PC-3 (cell line): ENCODE measurements at regions not wholly inside any gene's neighbourhood (a gene's known extent, or its start where the extent isn't known, plus 50 kb on each side); places are given as distances from the start of the nearest gene placed in this dataset.

ENCODE experiments used
- ATAC-seq: fragments of 200-7000 bp; cut with Tn5 transposase; 2 replicates; pipeline ENCODE4 v1.9.1; 2020; ENCODE audit warnings: mild to moderate bottlenecking, moderate library complexity
- BruUV-seq: library from RNA; stranded (reverse); fragments of 400-500 nt; replicated peaks from 2 replicates; lab custom pipeline; 2021; lab: Mats Ljungman, UMichigan
- CTCF ChIA-PET: fragments of 300-600 bp; sonication (Branson Sonifier 250); formaldehyde crosslinking; loops from one replicate; lab custom pipeline; 2022; ENCODE audit warnings: antibody characterized with exemption; lab: Charles Lee
- POLR2A ChIA-PET: fragments of 300-600 bp; sonication (Branson Sonifier 250); formaldehyde crosslinking; loops from one replicate; lab custom pipeline; 2022; ENCODE audit warnings: antibody characterized with exemption; ENCODE audit not compliant: unreplicated experiment; lab: Charles Lee
- DNase-seq: peaks from one replicate; pipeline ENCODE4 v3.0.0-alpha.2; 2015
- H2AFZ ChIP-seq: fragments of 300-600 bp; sonication (generic); 2 replicates; pipeline ENCODE4 v1.6.0; 2016; ENCODE audit warnings: antibody characterized with exemption, low read length
- H3F3A ChIP-seq: fragments of 300-600 bp; sonication (generic); one replicate; pipeline ENCODE4 v1.6.0; 2017; ENCODE audit warnings: antibody characterized with exemption, low read length, control low read depth, mild to moderate bottlenecking; ENCODE audit not compliant: unreplicated experiment
- H3K27ac ChIP-seq: fragments of 300-600 bp; sonication (generic); 2 replicates; pipeline ENCODE4 v1.5.1; 2016; ENCODE audit warnings: mild to moderate bottlenecking, low read length
- H3K27me3 ChIP-seq: fragments of 300-600 bp; sonication (generic); 2 replicates; pipeline ENCODE4 v1.6.1; 2016; ENCODE audit warnings: low read length, mixed read lengths
- H3K36me3 ChIP-seq: fragments of 300-600 bp; sonication (generic); 2 replicates; pipeline ENCODE4 v1.6.1; 2016; ENCODE audit warnings: low read depth, mixed run types, low read length, mixed read lengths
- H3K4me1 ChIP-seq: fragments of 300-600 bp; sonication (generic); 2 replicates; pipeline ENCODE4 v1.5.1; 2016; ENCODE audit warnings: low read length; ENCODE audit not compliant: insufficient read depth
- H3K4me2 ChIP-seq: fragments of 300-600 bp; sonication (generic); 2 replicates; pipeline ENCODE4 v1.6.0; 2016; ENCODE audit warnings: low read length
- H3K4me3 ChIP-seq: fragments of 300-600 bp; sonication (generic); 2 replicates; pipeline ENCODE4 v1.5.1; 2016; ENCODE audit warnings: mild to moderate bottlenecking, low read length, mixed read lengths
- H3K79me2 ChIP-seq: fragments of 300-600 bp; sonication (generic); 2 replicates; pipeline ENCODE4 v1.6.1; 2017; ENCODE audit warnings: low read length, mixed read lengths
- H3K9ac ChIP-seq: fragments of 300-600 bp; sonication (generic); 2 replicates; pipeline ENCODE4 v1.6.0; 2016; ENCODE audit warnings: mild to moderate bottlenecking, low read length
- H3K9me2 ChIP-seq: fragments of 300-600 bp; sonication (generic); replicated peaks from 2 replicates; pipeline ENCODE4 v1.6.1; 2016; ENCODE audit warnings: mixed run types, low read length, mixed read lengths
- H3K9me3 ChIP-seq: fragments of 300-600 bp; sonication (generic); 2 replicates; pipeline ENCODE4 v1.6.1; 2016; ENCODE audit warnings: low read length, mixed read lengths
- H4K20me1 ChIP-seq: fragments of 300-600 bp; sonication (generic); 2 replicates; pipeline ENCODE4 v1.6.1; 2016; ENCODE audit warnings: low read length, mixed read lengths
- EZH2 ChIP-seq: fragments of 300-600 bp; sonication (generic); IDR thresholded peaks from one replicate; pipeline ENCODE4 v1.6.1; 2017; ENCODE audit warnings: antibody characterized with exemption, mild to moderate bottlenecking, low read length; ENCODE audit not compliant: unreplicated experiment
- EZH2phosphoT487 ChIP-seq: fragments of 300-600 bp; sonication (generic); IDR thresholded peaks from 2 replicates; pipeline ENCODE4 v1.6.1; 2018; ENCODE audit warnings: mild to moderate bottlenecking, antibody characterized with exemption, low read length, borderline replicate concordance
- intact Hi-C: fragments of 100-400 bp; cut with micrococcal nuclease; formaldehyde crosslinking; loops from 2 replicates; pipeline ENCODE4 v1.9.0; 2023
- TF ChIP-seq, protein P1 (sequence below): fragments of 300-600 bp; sonication (generic); conservative IDR thresholded peaks from 2 replicates; pipeline ENCODE4 v1.5.1; 2017; ENCODE audit warnings: antibody characterized with exemption, low read depth, mild to moderate bottlenecking, low read length

DNA sequence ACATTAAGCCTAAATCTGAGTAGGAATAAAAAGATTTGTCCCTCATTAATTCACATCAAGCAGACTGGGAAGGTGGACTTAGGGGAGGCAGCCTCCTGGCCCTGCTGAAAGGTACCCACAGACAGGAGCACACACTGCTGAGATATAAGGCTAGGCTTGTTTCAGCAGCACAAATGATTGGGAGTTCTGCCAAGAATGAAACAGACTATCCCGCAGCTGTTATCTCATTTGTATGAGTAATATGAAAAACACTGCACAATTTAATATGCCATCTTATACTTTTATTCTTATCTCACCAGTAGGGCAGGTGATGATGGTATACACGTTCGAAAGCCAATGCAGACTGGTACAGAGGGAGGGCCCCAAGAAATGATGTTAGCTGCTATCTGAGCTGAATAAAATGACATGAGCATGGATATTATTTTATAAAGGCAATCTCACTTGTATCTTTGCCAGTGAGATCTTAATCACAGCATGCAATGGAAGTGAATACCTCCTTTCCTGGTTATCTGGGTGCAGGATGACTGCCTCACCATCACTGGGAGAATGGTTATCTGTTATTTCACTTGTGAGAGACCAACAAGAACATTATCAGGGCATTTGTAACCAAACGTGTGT, 258.7 kb upstream of the PPP2R3A start:
- no peaks in the 10 kb centered on the region for H3K27me3 ChIP-seq
- H3K36me3 ChIP-seq = no peaks in the 10 kb centered on the region
- DNase-seq (no peak), ATAC-seq (no peak)
- no peak overlapping the region for H3K4me2 ChIP-seq
- intact Hi-C loops = no loop called here
- no peak overlapping the region for H3K4me3 ChIP-seq
- H4K20me1 ChIP-seq = no peaks in the 10 kb centered on the region
- H2AFZ ChIP-seq = no peak overlapping the region
- H3F3A ChIP-seq = no peaks in the 10 kb centered on the region
- no TSS peak for BruUV-seq
- no peaks in the 10 kb centered on the region for H3K79me2 ChIP-seq
- H3K9ac ChIP-seq = no peak overlapping the region
- H3K27ac ChIP-seq = no peak overlapping the region
- TF ChIP-seq, protein P1, sequence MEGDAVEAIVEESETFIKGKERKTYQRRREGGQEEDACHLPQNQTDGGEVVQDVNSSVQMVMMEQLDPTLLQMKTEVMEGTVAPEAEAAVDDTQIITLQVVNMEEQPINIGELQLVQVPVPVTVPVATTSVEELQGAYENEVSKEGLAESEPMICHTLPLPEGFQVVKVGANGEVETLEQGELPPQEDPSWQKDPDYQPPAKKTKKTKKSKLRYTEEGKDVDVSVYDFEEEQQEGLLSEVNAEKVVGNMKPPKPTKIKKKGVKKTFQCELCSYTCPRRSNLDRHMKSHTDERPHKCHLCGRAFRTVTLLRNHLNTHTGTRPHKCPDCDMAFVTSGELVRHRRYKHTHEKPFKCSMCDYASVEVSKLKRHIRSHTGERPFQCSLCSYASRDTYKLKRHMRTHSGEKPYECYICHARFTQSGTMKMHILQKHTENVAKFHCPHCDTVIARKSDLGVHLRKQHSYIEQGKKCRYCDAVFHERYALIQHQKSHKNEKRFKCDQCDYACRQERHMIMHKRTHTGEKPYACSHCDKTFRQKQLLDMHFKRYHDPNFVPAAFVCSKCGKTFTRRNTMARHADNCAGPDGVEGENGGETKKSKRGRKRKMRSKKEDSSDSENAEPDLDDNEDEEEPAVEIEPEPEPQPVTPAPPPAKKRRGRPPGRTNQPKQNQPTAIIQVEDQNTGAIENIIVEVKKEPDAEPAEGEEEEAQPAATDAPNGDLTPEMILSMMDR = no peak
- TF ChIP-seq EZH2 = no peak
- no peak for TF ChIP-seq EZH2phosphoT487
- POLR2A ChIA-PET = no interaction called here
- no peaks in the 10 kb centered on the region for H3K9me2 ChIP-seq
- CTCF ChIA-PET = no interaction called here
- H3K9me3 ChIP-seq = no peaks in the 10 kb centered on the region
- no peaks in the 10 kb centered on the region for H3K4me1 ChIP-seq

DNA sequence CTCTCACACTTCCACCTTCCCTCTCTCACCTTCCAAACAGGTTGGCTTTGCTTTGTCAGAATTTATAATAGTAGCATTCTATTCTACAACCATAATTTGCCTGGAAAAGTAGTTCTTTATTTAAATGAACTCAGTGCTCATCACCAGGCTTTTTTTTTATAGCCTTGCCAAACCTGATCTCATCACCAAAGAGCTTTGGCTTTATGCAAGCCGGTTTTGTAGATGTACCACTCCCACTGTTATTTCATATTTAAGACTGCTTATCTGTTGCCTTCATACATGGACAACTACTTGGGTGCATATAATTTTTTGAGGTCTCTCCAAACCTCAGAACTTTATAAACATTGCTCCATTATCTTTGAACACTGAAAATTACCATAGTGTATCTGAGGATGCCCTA, 246.1 kb upstream of the PPP2R3A start:
- TF ChIP-seq EZH2phosphoT487 = no peak
- TF ChIP-seq, protein P1 = no peak
- no peak for TF ChIP-seq EZH2
- CTCF ChIA-PET = no interaction called here
- POLR2A ChIA-PET = no interaction called here

DNA sequence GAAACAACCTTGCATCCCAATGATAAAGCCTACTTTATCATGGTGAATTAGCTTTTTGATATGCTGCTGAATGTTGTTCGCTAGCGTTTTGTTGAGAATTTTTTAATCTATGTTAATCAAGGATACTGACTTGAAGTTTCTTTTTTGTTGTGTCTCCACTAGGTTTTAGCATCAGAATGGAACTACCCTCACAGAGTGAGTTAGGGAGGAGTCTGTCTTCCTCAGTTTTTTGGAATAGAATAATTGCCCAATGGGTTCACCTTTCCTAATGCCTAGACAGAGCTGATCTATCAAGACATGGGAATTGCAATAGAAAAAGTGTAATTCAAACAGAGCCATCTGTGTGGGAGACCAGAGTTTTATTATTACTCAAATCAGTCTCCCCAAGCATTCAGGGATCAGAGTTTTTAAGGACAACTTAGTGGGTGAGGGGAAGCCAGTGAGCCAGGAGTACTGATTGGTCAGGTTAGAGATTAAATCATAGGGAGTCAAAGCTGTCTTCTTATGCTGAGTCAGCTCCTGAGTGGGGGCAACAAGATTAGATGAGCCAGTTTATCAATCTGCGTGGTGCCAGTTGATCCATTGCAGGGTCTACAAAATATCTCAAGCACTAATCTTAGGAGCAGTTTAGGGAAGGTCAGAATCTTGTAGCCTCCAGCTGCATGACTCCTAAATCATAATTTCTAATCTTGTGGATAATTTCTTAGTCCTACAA, 237.4 kb upstream of the PPP2R3A start:
- no peak for ATAC-seq
- Histone ChIP-seq H3F3A (no peaks in the 10 kb centered on the region), H3K4me3 (no peak overlapping the region), H2AFZ (no peak overlapping the region), H3K9me3 (no peaks in the 10 kb centered on the region), H3K9ac (no peak overlapping the region), H3K27ac (no peak overlapping the region), H3K4me1 (no peaks in the 10 kb centered on the region), H3K9me2 (no peaks in the 10 kb centered on the region), H3K27me3 (no peaks in the 10 kb centered on the region), H3K4me2 (no peak overlapping the region), H3K36me3 (no peaks in the 10 kb centered on the region), H3K79me2 (no peaks in the 10 kb centered on the region), H4K20me1 (no peaks in the 10 kb centered on the region)
- POLR2A ChIA-PET = no interaction called here
- intact Hi-C loops = no loop called here
- CTCF ChIA-PET = no interaction called here
- no TSS peak for BruUV-seq
- TF ChIP-seq, protein P1 = no peak
- no peak for TF ChIP-seq EZH2phosphoT487
- TF ChIP-seq EZH2 = no peak
- no peak for DNase-seq

More for the DNA sequence above, 246.1 kb upstream of the PPP2R3A start:
- H4K20me1 ChIP-seq = no peaks in the 10 kb centered on the region
- no peaks in the 10 kb centered on the region for H3K36me3 ChIP-seq
- H3K27me3 ChIP-seq = no peaks in the 10 kb centered on the region
- no peak for ATAC-seq
- no TSS peak for BruUV-seq
- no peaks in the 10 kb centered on the region for H3K79me2 ChIP-seq
- H2AFZ ChIP-seq = no peak overlapping the region
- no peaks in the 10 kb centered on the region for H3K9me2 ChIP-seq
- H3K4me1 ChIP-seq = no peaks in the 10 kb centered on the region
- H3K9ac ChIP-seq = no peak overlapping the region
- no peak for DNase-seq
- no peaks in the 10 kb centered on the region for H3F3A ChIP-seq
- intact Hi-C loops = no loop called here
- no peak overlapping the region for H3K4me2 ChIP-seq
- no peak overlapping the region for H3K4me3 ChIP-seq
- no peaks in the 10 kb centered on the region for H3K9me3 ChIP-seq
- no peak overlapping the region for H3K27ac ChIP-seq
